Stimulated activated CD4-positive, alpha-beta T cell treated with anti-CD3 and anti-CD28 coated beads, Interleukin-12 subunit alpha, Interleukin-12 subunit beta, amount 100 ng/mL, for 48 hours (primary cell): ENCODE measurements at regions not wholly inside any gene's neighbourhood (a gene's known extent, or its start where the extent isn't known, plus 50 kb on each side); places are given as distances from the start of the nearest gene placed in this dataset.
"Not testable (repeated sequence)": the region's sequence is repeated elsewhere in the genome, so short reads cannot be mapped to it uniquely, and the experiment has no call there.

ENCODE experiments used
- DNase-seq, 3 donors: peaks; one replicate each; pipeline ENCODE4 v3.0.0-alpha.2; 2020; ENCODE audit warnings: low read depth in 2 of 3, low spot score in 1 of 3

DNA sequence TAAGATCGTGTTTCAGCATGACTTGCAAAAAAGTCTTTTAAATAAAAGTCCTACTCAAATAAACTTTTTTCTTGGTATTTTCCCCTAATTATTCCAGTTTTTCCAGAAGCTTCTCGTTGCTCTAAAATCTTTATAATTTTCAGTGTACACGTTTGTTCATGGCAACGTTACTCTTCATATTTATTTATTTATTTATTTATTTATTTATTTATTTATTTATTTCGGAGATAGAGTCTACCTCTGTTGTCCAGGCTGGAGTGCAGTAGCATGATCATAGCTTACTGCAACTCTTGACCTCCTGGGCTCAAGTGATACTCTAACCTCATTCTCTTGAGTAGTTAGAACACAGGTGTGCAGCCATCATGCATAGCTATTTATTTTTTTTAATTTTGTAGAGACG, 438.3 kb upstream of the MDGA2 start:
- DNase-seq = no peak

DNA sequence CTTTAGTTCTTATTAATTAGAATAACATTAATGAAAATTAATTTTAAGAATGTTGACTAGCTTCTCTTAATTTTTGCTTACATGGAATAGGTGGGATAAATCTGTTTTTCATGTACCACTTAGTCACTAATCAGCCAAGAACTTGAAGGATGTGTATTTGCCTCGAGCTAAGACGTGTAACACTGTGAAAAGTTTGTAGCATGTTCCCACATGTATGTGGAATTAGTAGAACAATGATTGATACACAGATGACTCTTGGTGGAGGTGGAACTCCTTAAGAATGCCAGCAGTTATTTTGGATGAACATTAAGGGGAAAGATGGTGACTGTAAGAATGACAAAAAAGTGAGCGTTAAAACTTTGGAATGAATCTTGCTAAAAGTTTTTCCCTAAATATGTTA, 435.7 kb upstream of the MDGA2 start:
- no peak for DNase-seq

DNA sequence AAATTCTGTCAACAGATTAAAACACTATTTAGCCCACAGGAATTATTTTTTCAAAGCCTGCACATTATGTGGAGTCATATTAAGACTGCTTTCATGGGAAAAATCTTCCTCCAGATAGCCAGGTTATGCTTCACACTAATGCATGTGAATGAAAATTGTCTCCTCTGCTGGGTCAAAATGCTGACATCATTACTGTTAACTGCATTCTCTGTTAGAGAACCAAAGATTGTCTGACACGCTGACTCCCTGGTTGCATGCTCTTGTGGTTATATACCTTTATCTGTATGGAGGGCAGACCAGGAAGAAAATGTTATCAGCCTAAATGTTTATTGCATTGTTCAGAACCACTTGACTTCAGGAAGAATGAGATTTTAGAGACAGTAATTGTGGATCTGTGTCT, 432.2 kb upstream of the MDGA2 start:
- no peak for DNase-seq

DNA sequence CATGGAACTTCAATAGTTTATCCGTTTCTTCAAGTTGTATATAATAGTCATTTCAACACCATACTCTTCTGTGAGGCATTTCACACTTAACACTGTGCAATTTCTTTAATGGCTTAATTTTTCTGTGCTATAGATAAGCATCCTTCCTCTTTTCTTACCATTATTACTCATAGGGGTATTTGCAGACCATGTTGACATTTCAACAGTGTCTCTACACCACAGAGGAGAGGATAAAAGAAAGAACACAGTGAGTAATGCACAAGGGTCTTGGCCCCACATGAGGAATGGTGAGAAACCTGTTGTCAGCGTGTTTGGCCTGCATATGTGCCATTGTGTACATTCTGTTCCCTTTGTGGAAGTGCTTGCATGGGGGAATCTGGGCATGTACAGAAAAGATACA, 421.5 kb upstream of the MDGA2 start:
- DNase-seq = no peak

DNA sequence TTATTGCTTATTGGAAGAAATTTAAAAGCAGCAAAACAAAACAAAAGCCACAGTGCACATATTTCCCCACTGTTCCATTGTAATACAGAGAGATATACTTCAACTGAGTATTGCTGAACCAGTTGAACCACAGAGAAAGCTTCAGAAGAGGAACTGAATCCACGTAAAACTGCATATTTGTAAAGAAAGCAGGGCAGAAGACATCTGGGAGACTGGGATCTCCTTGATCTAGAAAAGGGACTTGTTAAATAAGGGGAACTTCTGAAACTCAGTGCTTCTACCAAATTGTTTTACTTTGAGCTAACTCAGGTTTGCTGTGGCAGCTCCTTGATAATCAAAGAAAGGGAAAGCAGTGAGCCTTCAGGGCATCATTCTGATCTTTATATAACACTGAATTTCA, 411.1 kb upstream of the MDGA2 start:
- no peak for DNase-seq

DNA sequence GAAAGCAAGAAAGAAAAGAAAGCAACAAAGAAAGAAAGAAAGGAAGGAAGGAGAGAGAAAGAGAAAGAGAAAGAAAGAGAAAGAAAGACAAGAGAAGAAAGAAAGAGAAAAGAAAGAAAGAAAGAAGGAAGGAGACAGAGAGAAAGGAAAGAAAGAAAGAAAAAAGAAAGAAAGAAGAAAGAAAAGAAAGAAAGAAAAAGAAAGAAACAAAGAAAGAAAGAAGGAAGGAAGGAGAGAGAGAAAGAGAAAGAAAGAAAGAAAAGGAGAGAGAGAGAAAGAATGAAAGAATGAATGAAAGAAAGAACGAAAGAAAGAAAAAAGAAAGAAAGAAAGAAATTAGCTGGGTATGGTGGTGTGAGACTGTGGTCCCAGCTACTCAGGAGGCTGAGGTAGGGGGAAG, 400.1 kb upstream of the MDGA2 start:
- no peak for DNase-seq

DNA sequence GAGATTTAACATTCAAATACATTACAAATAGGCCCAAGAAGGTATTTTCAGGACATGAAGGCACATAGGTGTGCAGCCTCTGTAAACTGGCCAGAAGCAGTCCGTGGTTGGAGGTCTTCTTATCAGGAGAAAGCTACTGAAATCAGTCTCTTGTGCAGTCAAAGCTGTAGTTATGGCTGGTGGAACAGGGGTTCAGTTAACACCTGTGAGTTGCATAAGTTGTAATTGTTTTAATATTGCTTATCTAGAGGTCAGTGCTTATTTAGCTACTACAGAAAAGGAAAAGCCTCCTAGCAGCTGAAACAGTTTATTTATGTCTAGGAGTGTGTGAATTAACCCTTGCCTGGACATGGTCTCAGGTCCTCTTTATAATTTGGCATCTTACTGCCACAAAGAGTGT, 377.6 kb upstream of the MDGA2 start:
- no peak for DNase-seq

DNA sequence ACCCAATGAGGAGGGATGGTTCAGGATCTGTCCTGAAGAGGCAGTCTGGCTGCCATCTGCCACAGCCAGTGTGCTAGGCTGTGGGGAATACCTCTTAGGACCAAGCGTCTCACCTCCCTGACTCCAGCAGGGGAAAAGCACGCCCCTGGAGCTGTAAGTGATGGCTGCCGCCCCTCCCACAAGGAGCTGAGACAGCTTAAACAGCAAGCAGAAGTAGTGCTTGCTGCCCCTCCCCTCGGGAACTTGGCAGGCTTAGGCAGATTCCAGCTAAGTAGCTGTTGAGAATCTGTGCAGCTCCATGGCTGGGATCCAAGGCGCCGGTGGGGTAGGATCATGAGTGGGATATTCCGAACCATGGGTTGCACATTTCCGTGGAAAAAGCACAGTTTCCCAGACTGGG, 360.4 kb upstream of the MDGA2 start:
- DNase-seq = no peak

DNA sequence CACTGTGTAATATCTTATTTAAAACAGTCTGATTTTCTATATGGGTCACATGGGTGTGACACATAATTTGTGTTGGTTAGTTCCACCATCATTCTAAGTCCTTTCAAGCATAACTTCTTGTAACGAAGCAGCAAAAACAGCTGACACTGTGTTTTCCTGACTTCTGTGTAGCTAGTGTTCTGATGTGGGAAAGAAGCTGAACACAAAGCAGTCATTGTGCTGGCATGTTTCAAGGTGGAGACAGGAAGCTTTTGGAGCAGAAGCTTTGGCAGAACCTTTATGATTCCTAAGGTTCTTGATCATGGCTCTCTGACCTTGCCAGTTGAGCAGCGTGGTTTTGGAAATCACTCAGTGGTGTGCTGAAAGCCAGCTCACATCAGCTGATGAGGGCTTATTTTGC, 351.7 kb upstream of the MDGA2 start:
- no peak for DNase-seq

DNA sequence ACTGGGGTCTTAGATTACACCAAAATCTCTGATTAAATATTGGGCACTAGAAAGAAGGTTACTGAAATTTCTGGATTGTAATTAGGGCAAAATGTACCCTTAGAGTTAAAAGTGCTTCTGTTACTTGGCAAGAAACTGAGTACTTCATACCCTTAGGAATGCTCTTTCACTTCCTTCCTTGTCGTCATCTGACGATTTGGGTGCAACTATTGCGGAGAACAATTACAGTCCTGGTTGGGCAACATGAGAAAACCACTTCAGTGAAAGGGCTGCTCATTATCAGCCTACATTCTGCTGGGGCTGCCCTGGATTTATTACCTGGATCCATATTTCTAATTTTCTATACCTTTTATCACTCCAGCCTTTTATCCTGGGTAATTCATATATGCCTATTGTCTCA, 348.5 kb upstream of the MDGA2 start:
- DNase-seq = no peak

DNA sequence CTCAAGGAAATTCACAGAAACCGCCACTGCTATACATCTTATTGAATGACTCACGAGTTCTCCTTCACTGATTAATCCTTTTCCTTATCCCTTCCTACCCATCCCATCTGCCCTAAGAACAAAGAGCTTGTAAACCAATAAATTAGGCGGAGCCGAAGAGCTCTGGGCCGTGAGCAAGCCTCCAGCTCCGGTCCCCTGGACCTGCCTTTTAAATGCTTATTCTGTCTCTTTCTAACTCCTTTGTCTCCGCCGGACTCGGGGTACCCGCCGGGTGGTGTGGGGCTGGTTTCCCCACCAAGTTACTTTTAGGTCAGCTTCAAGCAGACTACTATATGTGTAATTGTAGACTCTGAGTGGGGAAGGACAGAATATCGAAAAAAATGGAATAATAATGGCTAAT, 336.1 kb upstream of the MDGA2 start:
- DNase-seq = not testable (repeated sequence)

DNA sequence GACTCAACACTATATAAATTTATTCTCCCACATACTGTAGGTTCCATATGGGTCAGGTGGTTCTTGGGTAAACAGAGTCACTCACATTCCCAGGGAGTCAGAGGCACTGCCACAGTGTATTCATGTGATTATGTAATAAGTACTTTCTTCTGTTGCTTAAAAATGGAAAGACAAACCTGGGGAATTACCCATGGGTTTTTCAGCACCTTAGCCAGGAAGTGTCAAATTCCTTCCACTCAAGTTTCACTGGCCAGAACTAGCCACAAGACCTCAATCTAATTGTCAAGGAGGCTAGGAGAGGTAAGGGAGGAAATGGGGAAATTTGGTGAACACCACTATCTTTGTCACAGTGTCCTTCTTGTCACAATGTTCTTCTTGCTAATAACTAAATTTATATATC, 333.2 kb upstream of the MDGA2 start:
- DNase-seq = no peak

DNA sequence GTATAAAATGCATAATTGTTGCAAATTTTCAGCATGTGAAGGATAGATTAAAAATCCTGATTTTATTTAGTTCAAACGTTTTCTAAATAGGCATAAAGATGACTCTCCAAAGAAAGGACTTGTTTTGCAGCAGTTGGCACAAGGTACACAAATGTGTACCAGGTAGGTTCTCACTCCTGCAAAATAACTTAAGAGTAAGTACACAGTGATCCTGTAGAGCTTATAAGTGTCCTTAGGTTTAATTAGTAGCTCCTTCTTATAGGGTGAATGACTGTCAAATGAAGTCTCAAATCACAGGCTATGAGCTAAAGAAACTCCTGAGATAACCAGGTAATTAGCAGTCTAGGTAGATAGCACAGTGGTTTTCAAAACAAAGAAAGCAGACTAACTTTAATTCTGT, 330.6 kb upstream of the MDGA2 start:
- no peak for DNase-seq

DNA sequence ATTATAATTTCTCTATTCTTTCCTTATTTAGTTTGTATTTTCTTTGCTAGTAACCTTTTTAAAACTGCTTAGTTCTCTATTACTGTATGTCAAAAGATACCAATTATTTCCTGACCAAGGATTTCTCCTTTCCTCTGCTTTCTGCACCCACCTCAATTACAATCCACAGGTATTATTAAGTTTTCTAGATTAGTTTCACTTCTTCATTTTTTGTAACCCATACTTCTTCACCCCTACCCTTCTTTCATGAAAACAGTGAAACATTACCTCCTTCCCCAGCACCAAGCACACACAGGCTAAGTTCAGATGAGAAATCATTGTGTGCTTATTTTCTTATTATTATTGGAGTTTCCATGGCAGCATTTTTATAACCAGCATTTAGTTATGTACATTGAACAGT, 318.5 kb upstream of the MDGA2 start:
- DNase-seq = no peak

DNA sequence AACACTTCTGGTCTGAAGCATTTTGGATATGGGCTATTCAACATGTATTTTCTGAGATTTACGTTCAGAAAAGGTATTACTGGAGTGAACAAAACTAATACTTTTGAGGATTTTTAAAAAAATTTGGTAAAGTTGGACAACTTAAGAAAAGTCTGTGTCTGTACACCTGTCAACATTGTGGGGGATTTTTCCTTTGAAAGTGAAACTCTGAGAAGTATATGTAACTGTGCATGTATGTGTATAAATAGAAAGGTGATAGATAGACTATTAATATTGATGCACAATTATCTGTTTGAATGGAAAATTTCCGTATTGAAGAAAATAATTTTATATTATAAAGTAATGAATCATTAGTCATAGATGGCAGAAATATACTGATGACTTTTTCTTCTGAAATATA, 312.8 kb upstream of the MDGA2 start:
- DNase-seq = no peak

DNA sequence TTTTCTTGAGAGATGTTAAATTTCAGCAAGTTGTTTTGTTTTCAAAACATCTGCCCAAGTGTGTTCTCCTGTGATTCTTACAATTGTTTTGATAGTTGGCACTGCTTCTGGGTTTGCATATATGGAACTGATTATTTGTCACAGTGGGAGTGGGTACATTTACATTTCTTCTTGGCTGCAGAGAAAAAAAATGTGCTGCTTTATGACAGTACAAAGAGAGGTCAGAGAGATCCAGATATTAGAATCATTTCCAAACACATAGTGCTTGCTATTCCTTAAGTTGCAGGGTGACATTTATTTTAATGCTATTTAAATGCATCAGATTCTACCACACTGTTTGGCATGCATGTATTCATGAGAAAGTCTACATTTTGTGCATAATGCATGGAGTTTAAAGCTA, 303.5 kb upstream of the MDGA2 start:
- no peak for DNase-seq

DNA sequence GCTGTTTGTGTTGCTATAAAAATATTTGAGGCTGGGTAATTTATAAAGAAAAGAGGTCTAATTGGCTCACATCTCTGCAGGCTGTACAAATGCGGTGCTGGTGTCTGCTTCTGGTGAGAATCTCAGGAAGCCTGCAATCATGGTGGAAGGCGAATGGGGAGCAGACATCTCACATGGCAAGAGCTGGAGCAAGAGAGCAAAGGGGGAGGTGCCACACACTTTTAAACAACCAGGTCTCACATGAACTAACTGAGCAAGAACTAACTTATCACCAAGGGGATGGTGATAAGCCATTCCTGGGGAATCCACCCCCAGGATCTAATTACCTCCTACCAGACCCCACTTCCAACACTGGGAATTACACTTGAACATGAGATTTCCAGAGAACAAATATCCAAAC, 300.7 kb upstream of the MDGA2 start:
- DNase-seq = no peak

DNA sequence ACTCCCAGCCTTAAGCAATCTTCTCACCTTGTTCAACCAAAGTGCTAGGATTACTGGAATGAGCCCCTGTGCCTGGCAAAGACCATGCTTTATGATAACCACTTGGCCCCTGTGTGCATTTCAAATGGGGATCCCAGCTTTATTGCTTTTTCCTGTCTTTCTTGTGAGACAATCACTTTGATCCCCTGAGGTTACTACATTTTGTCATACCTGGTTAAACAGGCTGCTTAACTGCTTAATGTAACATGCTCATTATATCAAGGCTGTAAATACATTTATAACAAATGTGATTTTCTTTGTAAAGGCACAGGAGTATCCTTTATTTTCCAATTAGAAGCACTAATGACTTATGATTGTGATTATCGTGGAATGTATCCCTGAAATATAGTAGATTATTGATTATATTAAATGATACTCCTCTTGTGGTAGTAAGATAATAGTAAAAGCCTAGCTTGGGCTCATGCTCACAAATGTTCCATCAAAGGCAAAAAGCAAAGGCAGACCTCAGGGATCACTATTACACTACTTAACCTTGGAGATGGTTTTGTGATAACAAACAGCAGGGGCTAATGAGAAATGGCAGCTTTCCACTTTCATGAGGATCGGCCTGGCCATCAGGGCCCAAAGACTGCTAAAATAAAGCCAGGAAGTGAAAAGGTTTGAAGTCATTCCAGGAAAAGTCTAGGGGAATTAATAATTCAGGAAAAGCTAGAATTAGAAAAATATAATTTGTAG, 290.8 kb upstream of the MDGA2 start:
- no peak for DNase-seq

DNA sequence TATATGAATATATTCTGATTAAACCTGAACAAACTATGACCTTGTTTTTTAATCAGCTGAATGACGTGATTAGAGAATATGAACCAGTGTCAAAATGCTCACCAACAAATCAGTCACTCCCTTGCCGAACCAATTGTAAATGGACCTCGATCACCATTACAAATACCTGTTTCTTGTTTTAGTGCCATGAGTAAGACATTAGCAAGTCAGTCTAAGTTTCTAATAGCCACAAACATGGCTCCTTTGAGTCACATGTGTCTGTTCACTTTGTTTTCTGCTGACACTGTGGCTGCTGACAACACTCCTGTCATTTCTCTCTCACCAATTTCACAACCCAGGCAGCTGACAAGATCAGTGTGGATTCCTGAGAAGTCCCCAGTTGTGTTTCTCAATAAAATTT, 286.2 kb upstream of the MDGA2 start:
- no peak for DNase-seq

DNA sequence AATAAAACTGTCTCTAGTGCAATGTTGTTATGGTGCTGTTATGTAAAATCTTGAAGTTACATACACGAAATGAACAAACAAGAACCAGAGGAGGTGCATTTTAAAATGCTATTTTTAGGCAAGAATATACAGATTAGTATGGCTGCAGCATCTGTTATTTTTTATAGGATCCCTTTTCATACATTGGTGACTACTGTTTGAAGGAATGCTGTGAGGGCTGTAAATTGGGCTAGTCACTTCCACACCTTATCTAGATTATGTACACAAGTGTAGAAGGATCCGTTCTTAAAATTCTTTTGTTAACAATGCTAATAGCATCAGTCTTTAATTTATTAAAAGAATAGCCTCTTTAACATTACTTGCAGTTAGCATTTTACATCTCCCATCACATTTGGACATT, 284.3 kb upstream of the MDGA2 start:
- DNase-seq = no peak

DNA sequence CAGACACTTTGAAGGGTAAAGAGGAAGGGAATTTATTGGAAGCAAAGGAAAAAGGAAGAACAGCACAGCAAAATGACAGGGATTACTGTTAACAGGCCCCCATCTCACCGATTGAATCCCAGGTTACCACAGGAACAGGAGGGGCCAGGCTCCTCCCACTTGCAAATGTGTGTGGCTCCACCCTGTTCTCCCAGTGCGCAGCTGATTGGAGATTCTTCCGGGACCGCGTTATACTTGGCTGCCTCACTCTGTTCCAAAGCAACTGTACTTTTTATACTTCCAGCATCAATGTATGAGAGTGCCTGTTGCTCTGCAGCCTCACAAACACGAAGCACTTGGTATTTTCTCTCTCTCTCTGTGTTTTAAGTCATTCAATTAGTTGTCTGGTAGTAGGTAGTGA, 273.6 kb upstream of the MDGA2 start:
- no peak for DNase-seq

DNA sequence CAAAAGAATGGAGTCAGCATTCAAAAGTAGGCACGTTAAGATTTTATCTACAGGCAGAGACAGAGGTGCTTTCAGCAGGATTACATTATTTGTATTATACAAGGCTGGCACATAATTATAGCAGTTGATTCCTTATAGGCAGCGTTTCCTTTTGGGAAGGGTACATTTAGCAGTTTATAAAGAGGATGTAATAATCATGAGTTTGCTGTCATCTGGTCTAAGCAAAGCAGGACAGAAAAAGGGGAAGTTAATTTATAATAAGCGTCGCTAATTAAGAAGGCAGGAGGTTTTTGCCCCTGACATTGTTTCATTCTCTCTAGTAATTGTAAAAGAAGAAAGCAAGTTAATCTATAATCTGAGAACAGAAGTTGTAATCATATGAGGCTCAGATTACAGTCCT, 259.9 kb upstream of the MDGA2 start:
- no peak for DNase-seq

DNA sequence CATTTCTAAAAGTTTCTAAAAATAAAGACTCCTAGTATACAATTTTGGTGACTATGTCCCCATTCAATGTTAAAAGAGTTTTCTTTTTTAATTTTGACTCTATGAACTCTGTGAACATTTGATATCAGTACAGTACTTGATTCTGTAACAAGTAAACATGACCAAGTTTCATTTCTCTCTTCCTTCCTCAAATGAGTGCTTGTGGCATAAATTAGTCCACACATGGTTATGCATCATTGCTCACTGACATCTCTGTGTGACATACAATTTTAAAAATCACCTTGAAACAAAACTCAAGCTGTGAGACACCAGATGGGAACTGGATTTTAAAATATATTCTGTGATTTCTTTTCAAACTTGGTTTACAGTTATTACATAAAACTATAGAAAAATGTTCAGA, 253.9 kb upstream of the MDGA2 start:
- DNase-seq = no peak

DNA sequence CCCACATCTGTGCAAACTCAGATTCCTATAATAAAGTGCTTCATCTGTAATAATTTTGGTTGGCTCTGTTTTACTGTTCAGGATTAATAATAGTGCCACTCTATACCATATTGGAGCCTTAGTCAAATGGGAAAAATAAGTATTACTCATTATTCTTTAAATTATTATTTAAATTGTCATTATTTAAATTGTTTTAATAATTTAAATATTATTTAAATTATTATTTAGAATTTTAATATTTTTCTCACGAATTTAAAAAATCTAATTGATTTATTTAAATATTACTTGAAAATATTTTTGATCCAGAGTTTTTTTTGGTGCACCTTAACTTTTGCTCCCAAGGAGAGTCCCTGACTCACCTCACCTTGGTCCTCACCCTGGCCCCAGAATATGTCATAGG, 245.7 kb upstream of the MDGA2 start:
- no peak for DNase-seq
